Erythroblast (primary cell): ENCODE measurements at regions not wholly inside any gene's neighbourhood (a gene's known extent, or its start where the extent isn't known, plus 50 kb on each side); places are given as distances from the start of the nearest gene placed in this dataset.

ENCODE experiments used
- GATA1 ChIP-seq: IDR thresholded peaks from 2 replicates; pipeline ENCODE4 v1.6.1; 2011; ENCODE audit warnings: low read depth, mild to moderate bottlenecking, control low read depth, low read length, moderate library complexity
- POLR2A ChIP-seq: IDR thresholded peaks from 2 replicates; pipeline ENCODE4 v1.6.1; 2011; ENCODE audit warnings: mild to moderate bottlenecking, low read length

DNA sequence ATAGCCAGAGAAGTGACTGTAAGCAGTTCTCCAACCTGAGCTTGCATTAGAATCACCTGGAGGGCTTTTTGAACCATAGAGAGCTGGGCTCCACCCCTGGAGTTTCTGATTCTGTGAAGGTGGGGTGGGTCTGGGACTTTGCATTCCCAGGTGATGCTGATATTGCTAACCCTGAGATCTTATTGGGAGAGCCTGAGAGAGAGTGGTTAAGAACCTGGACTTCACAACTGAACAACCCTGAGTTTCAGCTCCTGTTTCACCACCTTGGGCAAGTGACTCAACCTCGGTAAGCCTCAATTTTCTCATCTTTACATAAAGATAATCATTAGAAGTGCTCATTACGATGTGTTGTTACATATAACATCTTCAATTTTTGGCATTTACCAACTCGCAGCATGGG lies 498.6 kb downstream of the EBF1 start:
- no peak for TF ChIP-seq POLR2A
- TF ChIP-seq GATA1: no peak
